IMR-90 (cell line): ENCODE measurements at regions not wholly inside any gene's neighbourhood (a gene's known extent, or its start where the extent isn't known, plus 50 kb on each side); places are given as distances from the start of the nearest gene placed in this dataset.

Experiments used
- BHLHE40 ChIP-seq: fragments of 150-350 bp; IDR thresholded peaks from 2 replicates; pipeline ENCODE4 v1.6.1; 2016; ENCODE audit warnings: mild to moderate bottlenecking, low read depth, low read length
- CEBPB ChIP-seq: IDR thresholded peaks from 2 replicates; pipeline ENCODE4 v1.6.1; 2012; ENCODE audit warnings: low read depth, low read length, improper control_type of control experiment
- MAFK ChIP-seq: IDR thresholded peaks from 2 replicates; pipeline ENCODE4 v1.6.1; 2012; ENCODE audit warnings: low read depth, low read length, improper control_type of control experiment
- MAZ ChIP-seq: IDR thresholded peaks from 2 replicates; pipeline ENCODE4 v1.6.1; 2012; ENCODE audit warnings: low read depth, mild to moderate bottlenecking, low read length, improper control_type of control experiment, moderate library complexity, borderline replicate concordance
- POLR2A ChIP-seq: IDR thresholded peaks from 2 replicates; pipeline ENCODE4 v1.6.1; 2012; ENCODE audit warnings: mild to moderate bottlenecking, low read depth, low read length
- RAD21 ChIP-seq: IDR thresholded peaks from 2 replicates; pipeline ENCODE4 v1.6.1; 2012; ENCODE audit warnings: low read length, improper control_type of control experiment
- RFX5 ChIP-seq: IDR thresholded peaks from 2 replicates; pipeline ENCODE4 v1.8.0; 2012; ENCODE audit warnings: low read depth, mild to moderate bottlenecking, low read length, moderate library complexity
- TF ChIP-seq, protein P1 (sequence below): conservative IDR thresholded peaks from 2 replicates; pipeline ENCODE4 v1.5.1; 2012; ENCODE audit warnings: mild to moderate bottlenecking, low read depth, low read length, improper control_type of control experiment

- TF ChIP-seq, protein P1, sequence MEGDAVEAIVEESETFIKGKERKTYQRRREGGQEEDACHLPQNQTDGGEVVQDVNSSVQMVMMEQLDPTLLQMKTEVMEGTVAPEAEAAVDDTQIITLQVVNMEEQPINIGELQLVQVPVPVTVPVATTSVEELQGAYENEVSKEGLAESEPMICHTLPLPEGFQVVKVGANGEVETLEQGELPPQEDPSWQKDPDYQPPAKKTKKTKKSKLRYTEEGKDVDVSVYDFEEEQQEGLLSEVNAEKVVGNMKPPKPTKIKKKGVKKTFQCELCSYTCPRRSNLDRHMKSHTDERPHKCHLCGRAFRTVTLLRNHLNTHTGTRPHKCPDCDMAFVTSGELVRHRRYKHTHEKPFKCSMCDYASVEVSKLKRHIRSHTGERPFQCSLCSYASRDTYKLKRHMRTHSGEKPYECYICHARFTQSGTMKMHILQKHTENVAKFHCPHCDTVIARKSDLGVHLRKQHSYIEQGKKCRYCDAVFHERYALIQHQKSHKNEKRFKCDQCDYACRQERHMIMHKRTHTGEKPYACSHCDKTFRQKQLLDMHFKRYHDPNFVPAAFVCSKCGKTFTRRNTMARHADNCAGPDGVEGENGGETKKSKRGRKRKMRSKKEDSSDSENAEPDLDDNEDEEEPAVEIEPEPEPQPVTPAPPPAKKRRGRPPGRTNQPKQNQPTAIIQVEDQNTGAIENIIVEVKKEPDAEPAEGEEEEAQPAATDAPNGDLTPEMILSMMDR = no peak
- TF ChIP-seq RFX5 = no peak
- no peak for TF ChIP-seq POLR2A
- no peak for TF ChIP-seq RAD21
- no peak for TF ChIP-seq MAFK
- TF ChIP-seq BHLHE40 = no peak
- TF ChIP-seq MAZ = no peak
- no peak for TF ChIP-seq CEBPB
These were observed 282.9 kb downstream of the CCER1 start for GRCh38 chr12:90672081-90672480.
